ENCODE measurements at regions not wholly inside any gene's neighbourhood (a gene's known extent, or its start where the extent isn't known, plus 50 kb on each side); places are given as distances from the start of the nearest gene placed in this dataset.

DNA sequence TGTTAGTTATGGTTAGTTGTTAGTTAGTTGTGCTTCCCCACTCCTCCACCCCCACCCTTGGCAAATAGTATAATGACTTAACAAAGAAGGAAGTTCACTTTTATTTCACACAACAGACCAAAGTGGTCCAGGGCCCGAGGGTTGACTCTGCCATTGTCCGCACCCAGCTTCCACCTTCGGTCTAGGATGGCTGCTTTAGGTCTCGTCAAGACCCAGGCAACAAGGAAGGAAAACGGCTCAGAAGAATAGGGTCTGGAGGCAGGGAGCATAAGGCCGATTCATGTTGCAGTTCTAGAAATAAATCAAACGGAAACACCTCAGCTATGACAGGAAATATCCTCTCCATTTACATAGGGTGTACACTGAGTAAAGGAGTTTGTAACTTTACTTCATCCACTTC is 206.0 kb upstream of the CXCR4 start (continued):
- TF ChIP-seq, protein P1, sequence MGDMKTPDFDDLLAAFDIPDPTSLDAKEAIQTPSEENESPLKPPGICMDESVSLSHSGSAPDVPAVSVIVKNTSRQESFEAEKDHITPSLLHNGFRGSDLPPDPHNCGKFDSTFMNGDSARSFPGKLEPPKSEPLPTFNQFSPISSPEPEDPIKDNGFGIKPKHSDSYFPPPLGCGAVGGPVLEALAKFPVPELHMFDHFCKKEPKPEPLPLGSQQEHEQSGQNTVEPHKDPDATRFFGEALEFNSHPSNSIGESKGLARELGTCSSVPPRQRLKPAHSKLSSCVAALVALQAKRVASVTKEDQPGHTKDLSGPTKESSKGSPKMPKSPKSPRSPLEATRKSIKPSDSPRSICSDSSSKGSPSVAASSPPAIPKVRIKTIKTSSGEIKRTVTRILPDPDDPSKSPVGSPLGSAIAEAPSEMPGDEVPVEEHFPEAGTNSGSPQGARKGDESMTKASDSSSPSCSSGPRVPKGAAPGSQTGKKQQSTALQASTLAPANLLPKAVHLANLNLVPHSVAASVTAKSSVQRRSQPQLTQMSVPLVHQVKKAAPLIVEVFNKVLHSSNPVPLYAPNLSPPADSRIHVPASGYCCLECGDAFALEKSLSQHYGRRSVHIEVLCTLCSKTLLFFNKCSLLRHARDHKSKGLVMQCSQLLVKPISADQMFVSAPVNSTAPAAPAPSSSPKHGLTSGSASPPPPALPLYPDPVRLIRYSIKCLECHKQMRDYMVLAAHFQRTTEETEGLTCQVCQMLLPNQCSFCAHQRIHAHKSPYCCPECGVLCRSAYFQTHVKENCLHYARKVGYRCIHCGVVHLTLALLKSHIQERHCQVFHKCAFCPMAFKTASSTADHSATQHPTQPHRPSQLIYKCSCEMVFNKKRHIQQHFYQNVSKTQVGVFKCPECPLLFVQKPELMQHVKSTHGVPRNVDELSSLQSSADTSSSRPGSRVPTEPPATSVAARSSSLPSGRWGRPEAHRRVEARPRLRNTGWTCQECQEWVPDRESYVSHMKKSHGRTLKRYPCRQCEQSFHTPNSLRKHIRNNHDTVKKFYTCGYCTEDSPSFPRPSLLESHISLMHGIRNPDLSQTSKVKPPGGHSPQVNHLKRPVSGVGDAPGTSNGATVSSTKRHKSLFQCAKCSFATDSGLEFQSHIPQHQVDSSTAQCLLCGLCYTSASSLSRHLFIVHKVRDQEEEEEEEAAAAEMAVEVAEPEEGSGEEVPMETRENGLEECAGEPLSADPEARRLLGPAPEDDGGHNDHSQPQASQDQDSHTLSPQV (IDR thresholded peaks at IDR 0.05): no peak
- no peak for TF ChIP-seq CHD2 (IDR thresholded peaks at IDR 0.05; ENCODE audit: borderline replicate concordance, low read depth, low read length)

DNA sequence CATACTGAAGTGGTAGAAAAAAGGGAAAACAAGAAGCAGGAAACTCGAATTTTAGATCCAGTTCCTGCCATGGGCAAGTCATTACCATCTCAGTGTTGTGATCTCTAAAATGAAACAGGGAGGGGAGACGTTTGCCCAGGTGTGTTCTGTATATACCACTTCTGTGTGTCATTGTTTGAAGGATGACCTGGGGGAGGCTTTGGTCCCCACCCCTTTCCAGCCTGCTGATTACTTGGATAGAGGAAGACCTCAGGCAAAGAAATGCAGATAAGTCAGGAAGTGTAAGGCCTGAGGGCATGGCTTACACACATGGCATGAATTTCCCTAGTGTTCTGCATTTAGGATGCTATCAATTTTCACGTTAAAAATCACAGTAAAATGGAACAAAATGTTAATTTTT is 205.2 kb upstream of the CXCR4 start:
- Histone ChIP-seq H3K36me3 (ENCODE audit: control insufficient read depth in 2 of 2, insufficient read depth in 2 of 2, low read length in 1 of 2) (no peaks in the 10 kb centered on the region), H3K79me2 (ENCODE audit: control insufficient read depth, insufficient read depth, low read length) (no peaks in the 10 kb centered on the region), H3K4me1 (ENCODE audit: control insufficient read depth, insufficient read depth, low read length) (peaks cover 31% of the 10 kb centered on the region), H2AFZ (ENCODE audit: control insufficient read depth, low read depth, low read length) (no peak overlapping the region), H3K27ac (ENCODE audit: control insufficient read depth, insufficient read depth) (no peak overlapping the region), H3K9me3 (replicated peaks; ENCODE audit: control insufficient read depth, insufficient read depth, low read length) (no peaks in the 10 kb centered on the region; the same call in 2 of the 3 replicates), H3K27me3 (replicated peaks in 1 of 2; ENCODE audit: control insufficient read depth in 2 of 2, insufficient read depth in 2 of 2, low read length in 1 of 2) (0 out of 4 replicates have a peak, but pooled peaks cover 0 to 2% of the 10 kb centered on the region in 2 experiments), H3K4me2 (ENCODE audit: control insufficient read depth, insufficient read depth) (no peak overlapping the region), H4K20me1 (ENCODE audit: control insufficient read depth, insufficient read depth) (no peaks in the 10 kb centered on the region), H3K9ac (ENCODE audit: control insufficient read depth, insufficient read depth, low read length) (no peak overlapping the region), H3K4me3 (no peak overlapping the region)
- ChIA-PET RAD21 (ENCODE audit: unreplicated experiment) (interaction anchor here (0.7 to 1.5 kb wide), 8 partner anchors 12 to 187 kb away, joined by 3 to 6 read pairs (median 4); no protein-coding TSS in a partner anchor), POLR2A (interaction anchor here (0.5 to 1.3 kb wide), 2 partner anchors 9 to 582 kb away, joined by 4 to 5 read pairs; no protein-coding TSS in a partner anchor), SMC1A (ENCODE audit: uncharacterized antibody, unreplicated experiment) (interaction anchor here (0.9 to 9.2 kb wide), 6 partner anchors 9 to 110 kb away, joined by 3 to 79 read pairs (median 8); no protein-coding TSS in a partner anchor), CTCF (interaction anchor here (1.2 to 1.6 kb wide), 3 partner anchors 9 to 68 kb away, joined by 3 to 6 read pairs (median 4); no protein-coding TSS in a partner anchor)
- FAIRE-seq: no peak
- in situ Hi-C loops (cut with MboI) (no loop called here), intact Hi-C loops (cut with micrococcal nuclease; ENCODE audit: unreplicated experiment) (no loop called here)
- BruUV-seq (replicated peaks): no TSS peak
- DNase-seq (ENCODE audit: low read depth, low spot score): no peak
- 24% methylated on average over 3 of the region's 3 CpGs for WGBS (ENCODE audit: insufficient coverage, insufficient replicate concordance, low lambda C conversion rate, missing lambda C conversion rate)
- ATAC-seq: no peak
- TF ChIP-seq, protein P2, sequence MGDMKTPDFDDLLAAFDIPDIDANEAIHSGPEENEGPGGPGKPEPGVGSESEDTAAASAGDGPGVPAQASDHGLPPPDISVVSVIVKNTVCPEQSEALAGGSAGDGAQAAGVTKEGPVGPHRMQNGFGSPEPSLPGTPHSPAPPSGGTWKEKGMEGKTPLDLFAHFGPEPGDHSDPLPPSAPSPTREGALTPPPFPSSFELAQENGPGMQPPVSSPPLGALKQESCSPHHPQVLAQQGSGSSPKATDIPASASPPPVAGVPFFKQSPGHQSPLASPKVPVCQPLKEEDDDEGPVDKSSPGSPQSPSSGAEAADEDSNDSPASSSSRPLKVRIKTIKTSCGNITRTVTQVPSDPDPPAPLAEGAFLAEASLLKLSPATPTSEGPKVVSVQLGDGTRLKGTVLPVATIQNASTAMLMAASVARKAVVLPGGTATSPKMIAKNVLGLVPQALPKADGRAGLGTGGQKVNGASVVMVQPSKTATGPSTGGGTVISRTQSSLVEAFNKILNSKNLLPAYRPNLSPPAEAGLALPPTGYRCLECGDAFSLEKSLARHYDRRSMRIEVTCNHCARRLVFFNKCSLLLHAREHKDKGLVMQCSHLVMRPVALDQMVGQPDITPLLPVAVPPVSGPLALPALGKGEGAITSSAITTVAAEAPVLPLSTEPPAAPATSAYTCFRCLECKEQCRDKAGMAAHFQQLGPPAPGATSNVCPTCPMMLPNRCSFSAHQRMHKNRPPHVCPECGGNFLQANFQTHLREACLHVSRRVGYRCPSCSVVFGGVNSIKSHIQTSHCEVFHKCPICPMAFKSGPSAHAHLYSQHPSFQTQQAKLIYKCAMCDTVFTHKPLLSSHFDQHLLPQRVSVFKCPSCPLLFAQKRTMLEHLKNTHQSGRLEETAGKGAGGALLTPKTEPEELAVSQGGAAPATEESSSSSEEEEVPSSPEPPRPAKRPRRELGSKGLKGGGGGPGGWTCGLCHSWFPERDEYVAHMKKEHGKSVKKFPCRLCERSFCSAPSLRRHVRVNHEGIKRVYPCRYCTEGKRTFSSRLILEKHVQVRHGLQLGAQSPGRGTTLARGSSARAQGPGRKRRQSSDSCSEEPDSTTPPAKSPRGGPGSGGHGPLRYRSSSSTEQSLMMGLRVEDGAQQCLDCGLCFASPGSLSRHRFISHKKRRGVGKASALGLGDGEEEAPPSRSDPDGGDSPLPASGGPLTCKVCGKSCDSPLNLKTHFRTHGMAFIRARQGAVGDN (IDR thresholded peaks at IDR 0.05): no peak
- TF ChIP-seq, protein P3, sequence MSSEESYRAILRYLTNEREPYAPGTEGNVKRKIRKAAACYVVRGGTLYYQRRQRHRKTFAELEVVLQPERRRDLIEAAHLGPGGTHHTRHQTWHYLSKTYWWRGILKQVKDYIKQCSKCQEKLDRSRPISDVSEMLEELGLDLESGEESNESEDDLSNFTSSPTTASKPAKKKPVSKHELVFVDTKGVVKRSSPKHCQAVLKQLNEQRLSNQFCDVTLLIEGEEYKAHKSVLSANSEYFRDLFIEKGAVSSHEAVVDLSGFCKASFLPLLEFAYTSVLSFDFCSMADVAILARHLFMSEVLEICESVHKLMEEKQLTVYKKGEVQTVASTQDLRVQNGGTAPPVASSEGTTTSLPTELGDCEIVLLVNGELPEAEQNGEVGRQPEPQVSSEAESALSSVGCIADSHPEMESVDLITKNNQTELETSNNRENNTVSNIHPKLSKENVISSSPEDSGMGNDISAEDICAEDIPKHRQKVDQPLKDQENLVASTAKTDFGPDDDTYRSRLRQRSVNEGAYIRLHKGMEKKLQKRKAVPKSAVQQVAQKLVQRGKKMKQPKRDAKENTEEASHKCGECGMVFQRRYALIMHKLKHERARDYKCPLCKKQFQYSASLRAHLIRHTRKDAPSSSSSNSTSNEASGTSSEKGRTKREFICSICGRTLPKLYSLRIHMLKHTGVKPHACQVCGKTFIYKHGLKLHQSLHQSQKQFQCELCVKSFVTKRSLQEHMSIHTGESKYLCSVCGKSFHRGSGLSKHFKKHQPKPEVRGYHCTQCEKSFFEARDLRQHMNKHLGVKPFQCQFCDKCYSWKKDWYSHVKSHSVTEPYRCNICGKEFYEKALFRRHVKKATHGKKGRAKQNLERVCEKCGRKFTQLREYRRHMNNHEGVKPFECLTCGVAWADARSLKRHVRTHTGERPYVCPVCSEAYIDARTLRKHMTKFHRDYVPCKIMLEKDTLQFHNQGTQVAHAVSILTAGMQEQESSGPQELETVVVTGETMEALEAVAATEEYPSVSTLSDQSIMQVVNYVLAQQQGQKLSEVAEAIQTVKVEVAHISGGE (CRISPR knock-in tag; IDR thresholded peaks at IDR 0.05): no peak
- TF ChIP-seq, protein P4, sequence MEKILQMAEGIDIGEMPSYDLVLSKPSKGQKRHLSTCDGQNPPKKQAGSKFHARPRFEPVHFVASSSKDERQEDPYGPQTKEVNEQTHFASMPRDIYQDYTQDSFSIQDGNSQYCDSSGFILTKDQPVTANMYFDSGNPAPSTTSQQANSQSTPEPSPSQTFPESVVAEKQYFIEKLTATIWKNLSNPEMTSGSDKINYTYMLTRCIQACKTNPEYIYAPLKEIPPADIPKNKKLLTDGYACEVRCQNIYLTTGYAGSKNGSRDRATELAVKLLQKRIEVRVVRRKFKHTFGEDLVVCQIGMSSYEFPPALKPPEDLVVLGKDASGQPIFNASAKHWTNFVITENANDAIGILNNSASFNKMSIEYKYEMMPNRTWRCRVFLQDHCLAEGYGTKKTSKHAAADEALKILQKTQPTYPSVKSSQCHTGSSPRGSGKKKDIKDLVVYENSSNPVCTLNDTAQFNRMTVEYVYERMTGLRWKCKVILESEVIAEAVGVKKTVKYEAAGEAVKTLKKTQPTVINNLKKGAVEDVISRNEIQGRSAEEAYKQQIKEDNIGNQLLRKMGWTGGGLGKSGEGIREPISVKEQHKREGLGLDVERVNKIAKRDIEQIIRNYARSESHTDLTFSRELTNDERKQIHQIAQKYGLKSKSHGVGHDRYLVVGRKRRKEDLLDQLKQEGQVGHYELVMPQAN (conservative IDR thresholded peaks at IDR 0.05): no peak
- TF ChIP-seq CHD2 (IDR thresholded peaks at IDR 0.05; ENCODE audit: borderline replicate concordance, low read depth, low read length) (no peak), SP1 (IDR thresholded peaks at IDR 0.05; ENCODE audit: low read depth, low read length) (no peak), KLF5 (IDR thresholded peaks at IDR 0.05; ENCODE audit: partially characterized antibody) (no peak)

All from GM12878 (cell line).